ENCODE measurements at regions not wholly inside any gene's neighbourhood (a gene's known extent, or its start where the extent isn't known, plus 50 kb on each side); places are given as distances from the start of the nearest gene placed in this dataset.

DNA sequence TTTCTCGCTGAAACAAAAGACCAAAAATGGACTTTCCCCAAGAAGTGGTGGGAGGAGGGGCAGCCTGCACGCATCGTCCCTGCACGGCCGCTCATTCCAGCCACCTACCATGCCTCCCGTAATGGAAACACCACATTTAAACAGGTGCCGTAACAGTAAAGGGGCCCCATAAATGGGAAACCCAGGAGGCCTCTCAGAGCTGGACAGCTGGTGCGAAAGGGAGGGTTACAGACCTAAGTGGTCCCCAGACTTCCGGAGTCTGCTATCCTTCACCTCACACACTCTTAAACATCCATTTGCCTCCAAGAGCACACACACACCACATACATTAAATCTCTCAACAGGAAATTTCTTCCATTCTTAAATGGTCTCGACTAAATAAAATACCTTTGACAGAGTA is 120.7 kb upstream of the SOD1 start:
- intact Hi-C loops (cut with micrococcal nuclease; ENCODE audit: unreplicated experiment), result no loop called here
- Histone ChIP-seq H3K9me3 (ENCODE audit: control insufficient read depth, insufficient read depth, low read depth, low read length) (no peaks in the 10 kb centered on the region), H3K36me3 (ENCODE audit: control insufficient read depth, insufficient read depth, low read length) (no peaks in the 10 kb centered on the region), H3K27me3 (ENCODE audit: control insufficient read depth, insufficient read depth, low read length) (no peaks in the 10 kb centered on the region), H3K27ac (ENCODE audit: low read length) (no peak overlapping the region), H3K4me1 (ENCODE audit: control insufficient read depth, insufficient read depth, low read length) (no peaks in the 10 kb centered on the region), H3K4me3 (ENCODE audit: low read depth in 2 of 2, low read length in 2 of 2) (no peak overlapping the region)
- no peak for TF ChIP-seq TCF7L2 (IDR thresholded peaks at IDR 0.05; ENCODE audit: low read depth, low read length)
- no peak for TF ChIP-seq POLR2AphosphoS5 (IDR thresholded peaks at IDR 0.05; ENCODE audit: low read depth, low read length)
- TF ChIP-seq, protein P1, sequence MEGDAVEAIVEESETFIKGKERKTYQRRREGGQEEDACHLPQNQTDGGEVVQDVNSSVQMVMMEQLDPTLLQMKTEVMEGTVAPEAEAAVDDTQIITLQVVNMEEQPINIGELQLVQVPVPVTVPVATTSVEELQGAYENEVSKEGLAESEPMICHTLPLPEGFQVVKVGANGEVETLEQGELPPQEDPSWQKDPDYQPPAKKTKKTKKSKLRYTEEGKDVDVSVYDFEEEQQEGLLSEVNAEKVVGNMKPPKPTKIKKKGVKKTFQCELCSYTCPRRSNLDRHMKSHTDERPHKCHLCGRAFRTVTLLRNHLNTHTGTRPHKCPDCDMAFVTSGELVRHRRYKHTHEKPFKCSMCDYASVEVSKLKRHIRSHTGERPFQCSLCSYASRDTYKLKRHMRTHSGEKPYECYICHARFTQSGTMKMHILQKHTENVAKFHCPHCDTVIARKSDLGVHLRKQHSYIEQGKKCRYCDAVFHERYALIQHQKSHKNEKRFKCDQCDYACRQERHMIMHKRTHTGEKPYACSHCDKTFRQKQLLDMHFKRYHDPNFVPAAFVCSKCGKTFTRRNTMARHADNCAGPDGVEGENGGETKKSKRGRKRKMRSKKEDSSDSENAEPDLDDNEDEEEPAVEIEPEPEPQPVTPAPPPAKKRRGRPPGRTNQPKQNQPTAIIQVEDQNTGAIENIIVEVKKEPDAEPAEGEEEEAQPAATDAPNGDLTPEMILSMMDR (IDR thresholded peaks at IDR 0.05), result no peak
- no peak for TF ChIP-seq SIN3A (IDR thresholded peaks at IDR 0.05; ENCODE audit: borderline replicate concordance, insufficient read depth, low read depth, low read length)
- TF ChIP-seq, protein P2, sequence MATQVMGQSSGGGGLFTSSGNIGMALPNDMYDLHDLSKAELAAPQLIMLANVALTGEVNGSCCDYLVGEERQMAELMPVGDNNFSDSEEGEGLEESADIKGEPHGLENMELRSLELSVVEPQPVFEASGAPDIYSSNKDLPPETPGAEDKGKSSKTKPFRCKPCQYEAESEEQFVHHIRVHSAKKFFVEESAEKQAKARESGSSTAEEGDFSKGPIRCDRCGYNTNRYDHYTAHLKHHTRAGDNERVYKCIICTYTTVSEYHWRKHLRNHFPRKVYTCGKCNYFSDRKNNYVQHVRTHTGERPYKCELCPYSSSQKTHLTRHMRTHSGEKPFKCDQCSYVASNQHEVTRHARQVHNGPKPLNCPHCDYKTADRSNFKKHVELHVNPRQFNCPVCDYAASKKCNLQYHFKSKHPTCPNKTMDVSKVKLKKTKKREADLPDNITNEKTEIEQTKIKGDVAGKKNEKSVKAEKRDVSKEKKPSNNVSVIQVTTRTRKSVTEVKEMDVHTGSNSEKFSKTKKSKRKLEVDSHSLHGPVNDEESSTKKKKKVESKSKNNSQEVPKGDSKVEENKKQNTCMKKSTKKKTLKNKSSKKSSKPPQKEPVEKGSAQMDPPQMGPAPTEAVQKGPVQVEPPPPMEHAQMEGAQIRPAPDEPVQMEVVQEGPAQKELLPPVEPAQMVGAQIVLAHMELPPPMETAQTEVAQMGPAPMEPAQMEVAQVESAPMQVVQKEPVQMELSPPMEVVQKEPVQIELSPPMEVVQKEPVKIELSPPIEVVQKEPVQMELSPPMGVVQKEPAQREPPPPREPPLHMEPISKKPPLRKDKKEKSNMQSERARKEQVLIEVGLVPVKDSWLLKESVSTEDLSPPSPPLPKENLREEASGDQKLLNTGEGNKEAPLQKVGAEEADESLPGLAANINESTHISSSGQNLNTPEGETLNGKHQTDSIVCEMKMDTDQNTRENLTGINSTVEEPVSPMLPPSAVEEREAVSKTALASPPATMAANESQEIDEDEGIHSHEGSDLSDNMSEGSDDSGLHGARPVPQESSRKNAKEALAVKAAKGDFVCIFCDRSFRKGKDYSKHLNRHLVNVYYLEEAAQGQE (IDR thresholded peaks at IDR 0.05; ENCODE audit: insufficient read depth in 1 of 2, low read depth in 2 of 2, low read length in 1 of 2), result no peak
- ChIA-PET POLR2A (no interaction called here), CTCF (no interaction called here)
- BruUV-seq (replicated peaks), result no TSS peak
- in situ Hi-C loops (cut with HindIII; ENCODE audit: low pct_unique_long_range_greater_than_20kb, low sequenced_read_pairs), result no loop called here
- no peak for ATAC-seq
- DNase-seq (ENCODE audit: low read depth, low spot score), result no peak

DNA sequence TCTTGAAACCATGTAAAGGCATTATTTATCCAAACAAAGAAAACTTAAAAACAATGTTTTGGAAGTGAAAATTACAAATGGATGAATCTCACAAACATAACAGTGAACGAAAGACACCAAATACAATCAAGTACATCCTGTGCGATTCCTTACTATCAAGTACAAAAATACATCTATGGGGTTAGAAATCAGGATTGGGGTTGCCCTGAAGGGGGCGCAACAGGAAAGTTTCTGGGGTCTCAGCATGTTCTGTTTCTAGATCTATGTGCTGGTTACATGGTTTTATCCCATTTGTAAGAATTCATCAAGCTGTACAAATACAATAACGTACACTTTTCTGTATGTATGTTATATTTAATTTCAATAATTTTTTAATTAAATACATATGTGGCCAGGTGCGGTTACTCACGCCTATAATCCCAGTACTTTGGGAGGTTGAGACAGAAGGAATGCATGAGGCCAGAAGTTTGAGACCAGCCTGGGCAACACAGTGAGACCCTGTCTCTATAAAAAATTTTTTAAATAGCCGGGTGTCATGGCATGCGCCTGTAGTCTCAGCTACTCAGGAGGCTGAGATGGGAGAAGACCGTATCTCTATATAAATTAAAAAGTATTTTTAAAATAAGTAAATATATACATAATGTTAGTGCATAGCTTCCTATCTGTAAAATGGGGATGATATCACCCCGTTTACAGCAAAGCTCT is 121.5 kb upstream of the SOD1 start:
- no peaks in the 10 kb centered on the region for H3K4me1 ChIP-seq (ENCODE audit: control insufficient read depth, insufficient read depth, low read length)
- H3K27me3 ChIP-seq (ENCODE audit: control insufficient read depth, insufficient read depth, low read length), result no peaks in the 10 kb centered on the region
- TF ChIP-seq, protein P2 (IDR thresholded peaks at IDR 0.05; ENCODE audit: insufficient read depth in 1 of 2, low read depth in 2 of 2, low read length in 1 of 2), result no peak
- TF ChIP-seq TCF7L2 (IDR thresholded peaks at IDR 0.05; ENCODE audit: low read depth, low read length) (no peak), POLR2AphosphoS5 (IDR thresholded peaks at IDR 0.05; ENCODE audit: low read depth, low read length) (no peak), SIN3A (IDR thresholded peaks at IDR 0.05; ENCODE audit: borderline replicate concordance, insufficient read depth, low read depth, low read length) (no peak)
- TF ChIP-seq, protein P1 (IDR thresholded peaks at IDR 0.05), result no peak
- BruUV-seq (replicated peaks), result no TSS peak
- no peak overlapping the region for H3K27ac ChIP-seq (ENCODE audit: low read length)
- DNase-seq (ENCODE audit: low read depth, low spot score) (no peak), ATAC-seq (no peak)
- no peaks in the 10 kb centered on the region for H3K9me3 ChIP-seq (ENCODE audit: control insufficient read depth, insufficient read depth, low read depth, low read length)
- in situ Hi-C loops (cut with HindIII; ENCODE audit: low pct_unique_long_range_greater_than_20kb, low sequenced_read_pairs), result no loop called here
- H3K4me3 ChIP-seq (ENCODE audit: low read depth in 2 of 2, low read length in 2 of 2), result no peak overlapping the region
- ChIA-PET POLR2A (interaction anchor here (0.6 kb wide), 1 partner anchor 12 kb away, joined by 12 read pairs; no protein-coding TSS in a partner anchor), CTCF (no interaction called here)
- no peaks in the 10 kb centered on the region for H3K36me3 ChIP-seq (ENCODE audit: control insufficient read depth, insufficient read depth, low read length)
- intact Hi-C loops (cut with micrococcal nuclease; ENCODE audit: unreplicated experiment), result no loop called here
